PC-9 (cell line): ENCODE measurements at regions not wholly inside any gene's neighbourhood (a gene's known extent, or its start where the extent isn't known, plus 50 kb on each side); places are given as distances from the start of the nearest gene placed in this dataset.

Experiments
- BruUV-seq: library from RNA; stranded (reverse); fragments of 400-500 nt; replicated peaks from 2 replicates; lab custom pipeline; 2021; lab: Mats Ljungman, UMichigan
- CTCF ChIA-PET: fragments of 300-600 bp; sonication (Branson Sonifier 250); formaldehyde crosslinking; loops from one replicate; lab custom pipeline; 2022; ENCODE audit warnings: antibody characterized with exemption; lab: Charles Lee
- POLR2A ChIA-PET: fragments of 300-600 bp; sonication (Branson Sonifier 250); formaldehyde crosslinking; loops from one replicate; lab custom pipeline; 2022; ENCODE audit warnings: antibody characterized with exemption; ENCODE audit not compliant: unreplicated experiment; lab: Charles Lee
- DNase-seq, 2 experiments: peaks; one replicate each; pipeline versions ENCODE4 v3.0.0 to v3.0.0-alpha.2; 2015 to 2022; ENCODE audit warnings: mixed read lengths in 1 of 2
- H2AFZ ChIP-seq: fragments of 200-600 bp; sonication (generic); 2 replicates; pipeline ENCODE4 v1.8.1; 2017; ENCODE audit warnings: antibody characterized with exemption
- H3F3A ChIP-seq: fragments of 200-600 bp; sonication (generic); 2 replicates; pipeline ENCODE4 v1.8.1; 2017; ENCODE audit warnings: antibody characterized with exemption, mild to moderate bottlenecking, low read depth; ENCODE audit not compliant: insufficient read depth
- H3K27ac ChIP-seq: fragments of 200-600 bp; sonication (generic); 2 replicates; pipeline ENCODE4 v1.6.1; 2016; ENCODE audit warnings: mixed run types
- H3K27me3 ChIP-seq: fragments of 200-600 bp; sonication (generic); 2 replicates; pipeline ENCODE4 v1.6.1; 2016; ENCODE audit warnings: low read depth, mixed run types; ENCODE audit not compliant: insufficient read depth
- H3K36me3 ChIP-seq: fragments of 200-600 bp; sonication (generic); 2 replicates; pipeline ENCODE4 v1.6.1; 2016; ENCODE audit warnings: low read depth, mixed run types
- H3K4me1 ChIP-seq: fragments of 200-600 bp; sonication (generic); replicated peaks from 2 replicates; pipeline ENCODE4 v1.6.1; 2016; ENCODE audit warnings: mixed run types; ENCODE audit not compliant: insufficient read depth
- H3K4me2 ChIP-seq: fragments of 200-600 bp; sonication (generic); 2 replicates; pipeline ENCODE4 v1.6.1; 2017; ENCODE audit warnings: mixed run types
- H3K4me3 ChIP-seq: fragments of 200-600 bp; sonication (generic); 2 replicates; pipeline ENCODE4 v1.6.1; 2016; ENCODE audit warnings: mixed run types
- H3K79me2 ChIP-seq: fragments of 200-600 bp; sonication (generic); 2 replicates; pipeline ENCODE4 v1.6.1; 2017; ENCODE audit warnings: low read depth, mixed run types
- H3K9me2 ChIP-seq: fragments of 200-600 bp; sonication (generic); 2 replicates; pipeline ENCODE4 v1.8.1; 2017; ENCODE audit warnings: mild to moderate bottlenecking; ENCODE audit not compliant: insufficient read depth
- H3K9me3 ChIP-seq: fragments of 200-600 bp; sonication (generic); 2 replicates; pipeline ENCODE4 v1.8.1; 2016; ENCODE audit warnings: low read depth; ENCODE audit not compliant: insufficient read depth
- H4K20me1 ChIP-seq: fragments of 200-600 bp; sonication (generic); 2 replicates; pipeline ENCODE4 v1.8.1; 2017; ENCODE audit not compliant: insufficient read depth
- CTCF ChIP-seq: fragments of 200-600 bp; sonication (generic); conservative IDR thresholded peaks from 2 replicates; pipeline ENCODE4 v1.6.1; 2017; ENCODE audit warnings: mixed run types, antibody characterized with exemption, mild to moderate bottlenecking, moderate library complexity
- EZH2 ChIP-seq: fragments of 200-600 bp; sonication (generic); IDR thresholded peaks from 2 replicates; pipeline ENCODE4 v1.8.0; 2017; ENCODE audit warnings: antibody characterized with exemption, low read depth
- intact Hi-C: fragments of 100-400 bp; cut with micrococcal nuclease; formaldehyde crosslinking; loops from one replicate; pipeline ENCODE4 v1.10.0; 2022; ENCODE audit not compliant: unreplicated experiment

- peaks cover 56% of the 10 kb centered on the region for H3K27me3 ChIP-seq
- no peaks in the 10 kb centered on the region for H3K79me2 ChIP-seq
- intact Hi-C loops, result no loop called here
- no peaks in the 10 kb centered on the region; the same call in 1 of the 2 replicates for H3K9me3 ChIP-seq
- H3F3A ChIP-seq, result no peaks in the 10 kb centered on the region
- H2AFZ ChIP-seq, result no peak overlapping the region
- H3K27ac ChIP-seq, result no peak overlapping the region
- ChIA-PET POLR2A (no interaction called here), CTCF (no interaction called here)
- BruUV-seq, result no TSS peak
- no peak for TF ChIP-seq CTCF
- no peak for TF ChIP-seq EZH2
- H3K4me3 ChIP-seq, result no peak overlapping the region
- no peaks in the 10 kb centered on the region for H3K9me2 ChIP-seq
- no peaks in the 10 kb centered on the region for H3K4me1 ChIP-seq
- DNase-seq, result no peak
- no peaks in the 10 kb centered on the region for H3K36me3 ChIP-seq
- no peaks in the 10 kb centered on the region for H4K20me1 ChIP-seq
- H3K4me2 ChIP-seq, result no peak overlapping the region
Measured at GRCh38 chr9:40928803-40929487, 199.5 kb downstream of the FOXD4L6 start.

GRCh38 chr9:40927851-40928802, 200.4 kb downstream of the FOXD4L6 start:
- H4K20me1 ChIP-seq, result no peaks in the 10 kb centered on the region
- ChIA-PET POLR2A (no interaction called here), CTCF (no interaction called here)
- H3K9me3 ChIP-seq, result no peaks in the 10 kb centered on the region; the same call in 1 of the 2 replicates
- intact Hi-C loops, result no loop called here
- no peak for DNase-seq
- BruUV-seq, result no TSS peak
- H3K4me3 ChIP-seq, result no peak overlapping the region
- H3K9me2 ChIP-seq, result no peaks in the 10 kb centered on the region
- no peaks in the 10 kb centered on the region for H3K4me1 ChIP-seq
- H3K36me3 ChIP-seq, result no peaks in the 10 kb centered on the region
- H2AFZ ChIP-seq, result no peak overlapping the region
- H3K4me2 ChIP-seq, result no peak overlapping the region
- no peak overlapping the region for H3K27ac ChIP-seq
- no peaks in the 10 kb centered on the region for H3K79me2 ChIP-seq
- H3K27me3 ChIP-seq, result peaks cover 56% of the 10 kb centered on the region
- TF ChIP-seq EZH2, result no peak
- no peak for TF ChIP-seq CTCF
- no peaks in the 10 kb centered on the region for H3F3A ChIP-seq

- Histone ChIP-seq H3K4me1 (no peaks in the 10 kb centered on the region), H3K4me2 (no peak overlapping the region), H3K36me3 (no peaks in the 10 kb centered on the region), H3F3A (no peaks in the 10 kb centered on the region), H3K9me3 (no peaks in the 10 kb centered on the region; the same call in 1 of the 2 replicates), H3K9me2 (no peaks in the 10 kb centered on the region), H3K27ac (no peak overlapping the region), H4K20me1 (no peaks in the 10 kb centered on the region), H3K4me3 (no peak overlapping the region), H3K27me3 (peaks cover 59% of the 10 kb centered on the region), H2AFZ (no peak overlapping the region), H3K79me2 (no peaks in the 10 kb centered on the region)
- ChIA-PET CTCF (no interaction called here), POLR2A (no interaction called here)
- no peak for DNase-seq
- BruUV-seq, result no TSS peak
- TF ChIP-seq CTCF (no peak), EZH2 (no peak)
- intact Hi-C loops, result no loop called here
Measured at GRCh38 chr9:40927260-40927631, 201.2 kb downstream of the FOXD4L6 start.
